ENCODE measurements at regions not wholly inside any gene's neighbourhood (a gene's known extent, or its start where the extent isn't known, plus 50 kb on each side); places are given as distances from the start of the nearest gene placed in this dataset.

GRCh38 chr16:48076455-48077012, 79.3 kb downstream of the ABCC12 start (continued):
- no peak for TF ChIP-seq ZBTB10 (CRISPR knock-in tag; IDR thresholded peaks at IDR 0.05; ENCODE audit: borderline replicate concordance)

- ATAC-seq: no peak
- H3K27ac ChIP-seq (ENCODE audit: extremely low read length, insufficient read depth, low read length): no peak overlapping the region
- TF ChIP-seq ZNF670 (CRISPR knock-in tag; IDR thresholded peaks at IDR 0.05; ENCODE audit: borderline replicate concordance): no peak
- TF ChIP-seq HNRNPK (IDR thresholded peaks at IDR 0.05; ENCODE audit: low read depth, low read length, poor library complexity, severe bottlenecking): no peak
- no peak for TF ChIP-seq HES4 (CRISPR knock-in tag; IDR thresholded peaks at IDR 0.05; ENCODE audit: borderline replicate concordance)
- no peak for TF ChIP-seq GLMP (CRISPR knock-in tag; IDR thresholded peaks at IDR 0.05; ENCODE audit: borderline replicate concordance)
- TF ChIP-seq HBP1 (CRISPR knock-in tag; IDR thresholded peaks at IDR 0.05; ENCODE audit: low read depth): no peak
- TF ChIP-seq, protein P1, sequence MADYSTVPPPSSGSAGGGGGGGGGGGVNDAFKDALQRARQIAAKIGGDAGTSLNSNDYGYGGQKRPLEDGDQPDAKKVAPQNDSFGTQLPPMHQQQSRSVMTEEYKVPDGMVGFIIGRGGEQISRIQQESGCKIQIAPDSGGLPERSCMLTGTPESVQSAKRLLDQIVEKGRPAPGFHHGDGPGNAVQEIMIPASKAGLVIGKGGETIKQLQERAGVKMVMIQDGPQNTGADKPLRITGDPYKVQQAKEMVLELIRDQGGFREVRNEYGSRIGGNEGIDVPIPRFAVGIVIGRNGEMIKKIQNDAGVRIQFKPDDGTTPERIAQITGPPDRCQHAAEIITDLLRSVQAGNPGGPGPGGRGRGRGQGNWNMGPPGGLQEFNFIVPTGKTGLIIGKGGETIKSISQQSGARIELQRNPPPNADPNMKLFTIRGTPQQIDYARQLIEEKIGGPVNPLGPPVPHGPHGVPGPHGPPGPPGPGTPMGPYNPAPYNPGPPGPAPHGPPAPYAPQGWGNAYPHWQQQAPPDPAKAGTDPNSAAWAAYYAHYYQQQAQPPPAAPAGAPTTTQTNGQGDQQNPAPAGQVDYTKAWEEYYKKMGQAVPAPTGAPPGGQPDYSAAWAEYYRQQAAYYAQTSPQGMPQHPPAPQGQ (CRISPR knock-in tag; IDR thresholded peaks at IDR 0.05; ENCODE audit: borderline replicate concordance): no peak
- no peak for TF ChIP-seq ZNF10 (CRISPR knock-in tag; IDR thresholded peaks at IDR 0.05; ENCODE audit: borderline replicate concordance, low read depth)
- TF ChIP-seq ZNF224 (CRISPR knock-in tag; IDR thresholded peaks at IDR 0.05): no peak
- TF ChIP-seq DMAP1 (CRISPR knock-in tag; IDR thresholded peaks at IDR 0.05): no peak
- TF ChIP-seq ZNF451 (CRISPR knock-in tag; IDR thresholded peaks at IDR 0.05): no peak
- TF ChIP-seq PITX1 (CRISPR knock-in tag; IDR thresholded peaks at IDR 0.05): no peak
These were observed 80.4 kb downstream of the ABCC12 start for GRCh38 chr16:48075398-48075797.

More at GRCh38 chr16:48075398-48075797, 80.4 kb downstream of the ABCC12 start:
- no peak overlapping the region for H3K9ac ChIP-seq (ENCODE audit: insufficient read depth, low read depth, low read length)
- H3K79me2 ChIP-seq (ENCODE audit: insufficient read depth, low read length): no peaks in the 10 kb centered on the region
- no peaks in the 10 kb centered on the region for H4K20me1 ChIP-seq (ENCODE audit: insufficient read depth, low read length)
- peak; percentile 14 for DNase-seq (ENCODE audit: low spot score)
- H3K4me2 ChIP-seq (ENCODE audit: low read depth, low read length): no peak overlapping the region
- no peaks in the 10 kb centered on the region; a peak in 2 of 5 replicates for H3K27me3 ChIP-seq (ENCODE audit: control insufficient read depth in 1 of 2, insufficient read depth in 2 of 2, low read length in 2 of 2)
- no peaks in the 10 kb centered on the region for H3K9me3 ChIP-seq (ENCODE audit: low read length)
- ChIA-PET CTCF (ENCODE audit: low intra/inter-chr PET ratio, low total read pairs) (no interaction called here), POLR2A (no interaction called here)
- intact Hi-C loops (cut with micrococcal nuclease; ENCODE audit: unreplicated experiment) (no loop called here), in situ Hi-C loops (cut with HindIII; ENCODE audit: extremely low pct_ligation_motif_present, low pct_unique_long_range_greater_than_20kb) (no loop called here)
- FAIRE-seq: no peak
- H3K36me3 ChIP-seq (replicated peaks in 1 of 2; ENCODE audit: control insufficient read depth in 1 of 2, insufficient read depth in 2 of 2, low read length in 2 of 2): no peaks in the 10 kb centered on the region
- H3K4me1 ChIP-seq (ENCODE audit: insufficient read depth, low read length): peaks cover 23% of the 10 kb centered on the region
- H3K4me3 ChIP-seq (replicated peaks in 1 of 3; ENCODE audit: insufficient read depth in 1 of 3, low read depth in 2 of 3, low read length in 3 of 3): no peak overlapping the region
- BruUV-seq (replicated peaks): no TSS peak
- WGBS (ENCODE audit: low lambda C conversion rate): 36% methylated on average over 3 of the region's 3 CpGs
- no peak overlapping the region for H2AFZ ChIP-seq (ENCODE audit: low read length)
